SK-N-SH (cell line): ENCODE measurements at regions not wholly inside any gene's neighbourhood (a gene's known extent, or its start where the extent isn't known, plus 50 kb on each side); places are given as distances from the start of the nearest gene placed in this dataset.

ENCODE experiments used
- CTCF ChIA-PET: fragments of 300-600, 350-600 bp; formaldehyde crosslinking; extraction: SDS; loops from one replicate; lab custom pipeline; 2021; lab: Yijun Ruan, JAX
- POLR2A ChIA-PET: fragments of 350-600 bp; sonication (Branson Sonifier 250); formaldehyde crosslinking; extraction: SDS; loops from one replicate; lab custom pipeline; 2020; ENCODE audit warnings: antibody characterized with exemption, inconsistent platforms; lab: Yijun Ruan, JAX
- DNase-seq: peaks from one replicate; pipeline ENCODE4 v3.0.0; 2012
- H2AFZ ChIP-seq: fragments of 200-600 bp; sonication (generic); 2 replicates; pipeline ENCODE4 v1.8.1; 2016; ENCODE audit warnings: antibody characterized with exemption, mild to moderate bottlenecking, low read depth
- H3F3A ChIP-seq: fragments of 200-600 bp; sonication (generic); replicated peaks from 2 replicates; pipeline ENCODE3; 2016; ENCODE audit warnings: antibody characterized with exemption, mild to moderate bottlenecking; ENCODE audit not compliant: insufficient read depth
- H3K27ac ChIP-seq, 2 experiments: fragments of 200-500 bp in 1 of 2; fragments of 200-600 bp in 1 of 2; sonication (Bioruptor generic) in 1 of 2; sonication (generic), shearing (Covaris generic) in 1 of 2; 2 replicates each; pipeline versions ENCODE4 v1.5.1 to v1.6.1; 2014 to 2016; ENCODE audit warnings: low read depth in 2 of 2, inconsistent platforms in 1 of 2, low read length in 1 of 2, mild to moderate bottlenecking in 1 of 2, mixed read lengths in 1 of 2
- H3K27me3 ChIP-seq: fragments of 200-600 bp; sonication (generic), shearing (Covaris generic); 2 replicates; pipeline ENCODE4 v1.6.1; 2016; ENCODE audit warnings: mixed run types; ENCODE audit not compliant: insufficient read depth
- H3K36me3 ChIP-seq, 2 experiments: fragments of 200-500 bp in 1 of 2; fragments of 200-600 bp in 1 of 2; sonication (Bioruptor generic) in 1 of 2; sonication (generic) in 1 of 2; replicated peaks in 1 of 2; 2 replicates each; pipeline versions ENCODE3 to v1.5.1; 2014 to 2016; ENCODE audit warnings: low read length in 1 of 2, mild to moderate bottlenecking in 1 of 2; ENCODE audit not compliant: insufficient read depth in 2 of 2, control insufficient read depth in 1 of 2
- H3K4me1 ChIP-seq, 2 experiments: fragments of 200-500 bp in 1 of 2; fragments of 200-600 bp in 1 of 2; sonication (Bioruptor generic) in 1 of 2; sonication (generic), shearing (Covaris generic) in 1 of 2; 2 replicates each; pipeline versions ENCODE4 v1.5.1 to v1.6.1; 2014 to 2016; ENCODE audit warnings: low read depth in 1 of 2, low read length in 1 of 2, mixed run types in 1 of 2; ENCODE audit not compliant: insufficient read depth in 2 of 2, control insufficient read depth in 1 of 2
- H3K4me2 ChIP-seq: fragments of 200-600 bp; sonication (generic), shearing (Covaris generic); 2 replicates; pipeline ENCODE4 v1.6.1; 2017; ENCODE audit warnings: mixed run types
- H3K4me3 ChIP-seq, 2 experiments: fragments of 200-500 bp in 1 of 2; fragments of 200-600 bp in 1 of 2; sonication (Bioruptor generic) in 1 of 2; sonication (generic), shearing (Covaris generic) in 1 of 2; 2 replicates each; pipeline versions ENCODE4 v1.5.1 to v1.8.1; 2014 to 2016; ENCODE audit warnings: low read depth in 2 of 2, inconsistent platforms in 1 of 2, low read length in 1 of 2, mild to moderate bottlenecking in 1 of 2, mixed read lengths in 1 of 2, moderate library complexity in 1 of 2
- H3K79me2 ChIP-seq: fragments of 200-600 bp; sonication (generic); 2 replicates; pipeline ENCODE4 v1.8.1; 2017; ENCODE audit warnings: mild to moderate bottlenecking; ENCODE audit not compliant: insufficient read depth
- H3K9ac ChIP-seq: fragments of 200-600 bp; sonication (generic); 2 replicates; pipeline ENCODE4 v1.6.1; 2017; ENCODE audit warnings: mixed run types
- H3K9me2 ChIP-seq: fragments of 200-600 bp; sonication (generic); 2 replicates; pipeline ENCODE4 v1.6.1; 2017; ENCODE audit warnings: mixed run types
- H3K9me3 ChIP-seq: fragments of 200-600 bp; sonication (generic); 2 replicates; pipeline ENCODE4 v1.6.1; 2017; ENCODE audit warnings: mixed run types, mild to moderate bottlenecking, moderate library complexity
- H4K20me1 ChIP-seq: fragments of 200-600 bp; sonication (generic); 2 replicates; pipeline ENCODE4 v1.6.1; 2017; ENCODE audit warnings: mild to moderate bottlenecking, mixed run types; ENCODE audit not compliant: insufficient read depth
- CHD2 ChIP-seq: fragments of 150-350 bp; IDR thresholded peaks from 2 replicates; pipeline ENCODE4 v1.6.1; 2018; ENCODE audit warnings: low read length; ENCODE audit not compliant: partially characterized antibody
- CTCF ChIP-seq: fragments of 200-600 bp; sonication (generic); IDR thresholded peaks from 2 replicates; pipeline ENCODE4 v1.6.1; 2017; ENCODE audit warnings: antibody characterized with exemption, mild to moderate bottlenecking, moderate library complexity
- ELF1 ChIP-seq: IDR thresholded peaks from 2 replicates; pipeline ENCODE4 v1.4.0; 2012
- EP300 ChIP-seq, 2 experiments: IDR thresholded peaks; 2 replicates each; pipeline versions ENCODE4 v1.4.0 to v1.6.1; 2012; ENCODE audit warnings: borderline replicate concordance in 1 of 2, low read depth in 1 of 2, low read length in 1 of 2
- EZH2phosphoT487 ChIP-seq: fragments of 200-600 bp; sonication (generic); IDR thresholded peaks from 2 replicates; pipeline ENCODE4 v1.6.1; 2017; ENCODE audit warnings: low read depth, mixed run types, mild to moderate bottlenecking, antibody characterized with exemption, moderate library complexity, borderline replicate concordance
- FOXJ3 ChIP-seq: sonication (generic); formaldehyde crosslinking; IDR thresholded peaks from 2 replicates; pipeline ENCODE4 v1.5.1; 2020; ENCODE audit warnings: mild to moderate bottlenecking, missing genetic modification reagents
- GABPA ChIP-seq: IDR thresholded peaks from 2 replicates; pipeline ENCODE4 v1.4.0; 2012; ENCODE audit warnings: low read depth, mild to moderate bottlenecking
- MAX ChIP-seq: IDR thresholded peaks from 2 replicates; pipeline ENCODE4 v1.4.0; 2012; ENCODE audit warnings: low read depth
- NFIC ChIP-seq: IDR thresholded peaks from 2 replicates; pipeline ENCODE4 v1.4.0; 2012; ENCODE audit warnings: borderline replicate concordance
- POLR2AphosphoS5 ChIP-seq: IDR thresholded peaks from 2 replicates; pipeline ENCODE4 v1.6.1; 2012; ENCODE audit warnings: low read depth, low read length
- RAD21 ChIP-seq: IDR thresholded peaks from 2 replicates; pipeline ENCODE4 v1.6.1; 2012; ENCODE audit warnings: mild to moderate bottlenecking, low read length
- SMC3 ChIP-seq: IDR thresholded peaks from 2 replicates; pipeline ENCODE4 v1.6.1; 2012; ENCODE audit warnings: low read depth, low read length, improper control_type of control experiment
- TEAD4 ChIP-seq: IDR thresholded peaks from 2 replicates; pipeline ENCODE4 v1.4.0; 2012; ENCODE audit warnings: mild to moderate bottlenecking, borderline replicate concordance; ENCODE audit not compliant: insufficient read depth
- YY1 ChIP-seq: IDR thresholded peaks from 2 replicates; pipeline ENCODE4 v1.4.0; 2012; ENCODE audit warnings: low read depth, mild to moderate bottlenecking
- WGBS: methylation state at CpG from one replicate; pipeline ENCODE4 v1.1.6; 2017; ENCODE audit warnings: low lambda C conversion rate; 5-methylcytosine and 5-hydroxymethylcytosine counted together
- TF ChIP-seq, protein P1 (sequence below): IDR thresholded peaks from 2 replicates; pipeline ENCODE4; 2012
- TF ChIP-seq, protein P2 (sequence below): IDR thresholded peaks from 2 replicates; pipeline ENCODE4 v1.4.0; 2012; ENCODE audit warnings: low read depth, borderline replicate concordance

DNA sequence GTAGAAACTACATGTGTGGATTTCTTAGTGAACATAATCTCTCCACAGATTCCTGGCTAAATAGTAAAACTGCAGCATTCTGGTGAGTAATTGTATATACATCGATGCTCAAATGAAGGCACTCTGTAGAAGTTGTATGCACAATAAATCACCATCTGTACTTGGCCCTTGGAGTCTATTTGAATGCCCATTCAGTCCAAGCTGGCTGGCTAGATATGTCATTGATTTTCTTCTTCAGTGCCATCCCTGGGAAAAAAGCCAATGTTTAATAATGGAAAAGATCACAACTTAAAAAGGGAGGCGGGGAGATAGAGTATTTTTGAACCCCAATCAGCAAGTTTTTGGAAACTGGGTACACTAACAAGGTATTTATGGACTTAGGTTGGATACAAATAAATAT lies 381.0 kb upstream of the TEX13C start:
- Histone ChIP-seq H3K79me2 (no peaks in the 10 kb centered on the region), H3F3A (no peaks in the 10 kb centered on the region), H3K4me2 (no peak overlapping the region), H2AFZ (no peak overlapping the region), H3K9ac (no peak overlapping the region), H4K20me1 (no peaks in the 10 kb centered on the region), H3K4me1 (no peaks in the 10 kb centered on the region), H3K9me3 (no peaks in the 10 kb centered on the region), H3K4me3 (no peak overlapping the region), H3K27ac (no peak overlapping the region), H3K36me3 (no peaks in the 10 kb centered on the region), H3K9me2 (no peaks in the 10 kb centered on the region), H3K27me3 (no peaks in the 10 kb centered on the region)
- TF ChIP-seq MAX (no peak), EZH2phosphoT487 (no peak), TEAD4 (no peak), SMC3 (no peak), FOXJ3 (CRISPR knock-in tag) (no peak), CTCF (no peak), EP300 (IDR thresholded peaks at IDR 0.05; ENCODE audit: borderline replicate concordance in 1 of 2, low read depth in 1 of 2, low read length in 1 of 2) (no peak)
- TF ChIP-seq, protein P1, sequence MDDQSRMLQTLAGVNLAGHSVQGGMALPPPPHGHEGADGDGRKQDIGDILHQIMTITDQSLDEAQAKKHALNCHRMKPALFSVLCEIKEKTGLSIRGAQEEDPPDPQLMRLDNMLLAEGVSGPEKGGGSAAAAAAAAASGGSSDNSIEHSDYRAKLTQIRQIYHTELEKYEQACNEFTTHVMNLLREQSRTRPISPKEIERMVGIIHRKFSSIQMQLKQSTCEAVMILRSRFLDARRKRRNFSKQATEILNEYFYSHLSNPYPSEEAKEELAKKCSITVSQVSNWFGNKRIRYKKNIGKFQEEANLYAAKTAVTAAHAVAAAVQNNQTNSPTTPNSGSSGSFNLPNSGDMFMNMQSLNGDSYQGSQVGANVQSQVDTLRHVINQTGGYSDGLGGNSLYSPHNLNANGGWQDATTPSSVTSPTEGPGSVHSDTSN, result no peak
- TF ChIP-seq, protein P2, sequence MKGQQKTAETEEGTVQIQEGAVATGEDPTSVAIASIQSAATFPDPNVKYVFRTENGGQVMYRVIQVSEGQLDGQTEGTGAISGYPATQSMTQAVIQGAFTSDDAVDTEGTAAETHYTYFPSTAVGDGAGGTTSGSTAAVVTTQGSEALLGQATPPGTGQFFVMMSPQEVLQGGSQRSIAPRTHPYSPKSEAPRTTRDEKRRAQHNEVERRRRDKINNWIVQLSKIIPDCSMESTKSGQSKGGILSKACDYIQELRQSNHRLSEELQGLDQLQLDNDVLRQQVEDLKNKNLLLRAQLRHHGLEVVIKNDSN, result no peak
- ChIA-PET POLR2A (no interaction called here), CTCF (no interaction called here)
- DNase-seq, result no peak
- 6% methylated on average over 2 of the region's 2 CpGs for WGBS

DNA sequence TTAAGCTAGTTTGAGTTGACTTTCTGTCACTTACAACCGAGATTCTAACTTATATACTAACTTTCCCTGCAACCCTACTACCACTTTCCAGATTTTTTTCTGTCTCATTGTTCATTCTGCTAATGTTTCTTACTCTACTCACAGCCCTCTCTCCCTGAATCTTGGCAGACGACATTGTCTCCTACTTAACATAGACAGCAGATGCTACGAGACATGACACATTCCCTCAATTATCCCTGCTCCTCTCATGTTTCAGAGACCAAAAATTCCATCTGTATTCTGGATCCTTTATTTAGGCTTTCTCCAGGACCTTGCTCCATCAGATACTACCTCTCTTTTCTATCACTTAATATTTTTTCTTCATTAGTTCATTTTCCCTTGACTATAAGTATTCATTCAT lies 379.1 kb upstream of the TEX13C start:
- no peak for DNase-seq
- ChIA-PET CTCF (no interaction called here), POLR2A (no interaction called here)
- Histone ChIP-seq H3K4me1 (no peaks in the 10 kb centered on the region), H3K4me2 (no peak overlapping the region), H4K20me1 (no peaks in the 10 kb centered on the region), H3K9me2 (no peaks in the 10 kb centered on the region), H3K27me3 (no peaks in the 10 kb centered on the region), H3F3A (no peaks in the 10 kb centered on the region), H3K36me3 (no peaks in the 10 kb centered on the region), H3K4me3 (no peak overlapping the region), H3K9ac (no peak overlapping the region), H3K27ac (no peak overlapping the region), H2AFZ (no peak overlapping the region), H3K79me2 (no peaks in the 10 kb centered on the region), H3K9me3 (no peaks in the 10 kb centered on the region)
- 10% methylated on average over 3 of the region's 3 CpGs for WGBS
- no peak for TF ChIP-seq CHD2
- no peak for TF ChIP-seq YY1
- no peak for TF ChIP-seq TEAD4
- no peak for TF ChIP-seq EP300 (IDR thresholded peaks at IDR 0.05; ENCODE audit: borderline replicate concordance in 1 of 2, low read depth in 1 of 2, low read length in 1 of 2)
- TF ChIP-seq POLR2AphosphoS5, result no peak
- TF ChIP-seq, protein P2, result no peak
- TF ChIP-seq, protein P1, result no peak
- TF ChIP-seq GABPA, result no peak
- TF ChIP-seq RAD21, result no peak
- no peak for TF ChIP-seq SMC3
- no peak for TF ChIP-seq NFIC
- TF ChIP-seq ELF1, result no peak
